Subcutaneous abdominal adipose tissue (tissue), 5 donors: ENCODE measurements at regions not wholly inside any gene's neighbourhood (a gene's known extent, or its start where the extent isn't known, plus 50 kb on each side); places are given as distances from the start of the nearest gene placed in this dataset.
A peak's percentile ranks its signal among the peaks of the same experiment; 100 is the strongest.

ENCODE experiments used
- H3K27ac ChIP-seq: one replicate; pipeline ENCODE4 v1.7.0; 2013; ENCODE audit warnings: low read depth, mild to moderate bottlenecking, inconsistent platforms, low read length, moderate library complexity
- H3K27me3 ChIP-seq, 5 donors: one replicate each; pipeline ENCODE4 v1.7.0; 2013; ENCODE audit warnings: low read length in 5 of 5, inconsistent platforms in 1 of 5; ENCODE audit not compliant: control insufficient read depth in 5 of 5, insufficient read depth in 4 of 5
- H3K36me3 ChIP-seq, 5 donors: one replicate each; pipeline ENCODE4 v1.7.0; 2013; ENCODE audit warnings: low read length in 5 of 5; ENCODE audit not compliant: control insufficient read depth in 5 of 5, insufficient read depth in 5 of 5
- H3K4me1 ChIP-seq, 5 donors: one replicate each; pipeline ENCODE4 v1.7.0; 2013; ENCODE audit warnings: low read length in 5 of 5, mild to moderate bottlenecking in 3 of 5, moderate library complexity in 1 of 5; ENCODE audit not compliant: control insufficient read depth in 5 of 5, insufficient read depth in 5 of 5
- H3K4me3 ChIP-seq, 5 donors: one replicate each; pipeline ENCODE4 v1.7.0; 2013; ENCODE audit warnings: low read length in 5 of 5, low read depth in 1 of 5
- H3K9ac ChIP-seq, 5 donors: one replicate each; pipeline ENCODE4 v1.7.0; 2013; ENCODE audit warnings: low read length in 5 of 5, mild to moderate bottlenecking in 4 of 5, moderate library complexity in 3 of 5
- H3K9me3 ChIP-seq, 5 donors: one replicate each; pipeline ENCODE4 v1.7.0; 2013; ENCODE audit warnings: low read length in 5 of 5; ENCODE audit not compliant: control insufficient read depth in 5 of 5
- donor health status: healthy.
- donor health status: healthy.
- donor health status: healthy.
- donor health status: healthy.
- donor health status: healthy.

- peaks cover 0 to 7% (median 0%) of the 10 kb centered on the region in 5 donors for H3K36me3 ChIP-seq
- H3K27me3 ChIP-seq = no peaks in the 10 kb centered on the region
- no peak overlapping the region for H3K9ac ChIP-seq
- no peak overlapping the region for H3K27ac ChIP-seq
- H3K4me1 ChIP-seq = peaks cover 0 to 6% (median 0%) of the 10 kb centered on the region in 5 donors
- H3K9me3 ChIP-seq = no peaks in the 10 kb centered on the region
- H3K4me3 ChIP-seq = no peak overlapping the region
Measured at GRCh38 chr12:24408305-24408704, 458.8 kb upstream of the SOX5 start.

GRCh38 chr12:24407884-24408283 lies 458.4 kb upstream of the SOX5 start:
- H3K27me3 ChIP-seq = no peaks in the 10 kb centered on the region
- no peak overlapping the region for H3K4me3 ChIP-seq
- H3K4me1 ChIP-seq = peaks cover 0 to 6% (median 0%) of the 10 kb centered on the region in 5 donors
- no peak overlapping the region for H3K9ac ChIP-seq
- no peaks in the 10 kb centered on the region for H3K9me3 ChIP-seq
- peaks cover 0 to 7% (median 0%) of the 10 kb centered on the region in 5 donors for H3K36me3 ChIP-seq
- no peak overlapping the region for H3K27ac ChIP-seq

- peaks cover 0 to 21% (median 4%) of the 10 kb centered on the region in 5 donors for H3K4me1 ChIP-seq
- H3K4me3 ChIP-seq = no peak overlapping the region
- H3K27me3 ChIP-seq = no peaks in the 10 kb centered on the region
- no peak overlapping the region for H3K27ac ChIP-seq
- H3K36me3 ChIP-seq = peaks cover 0 to 7% (median 0%) of the 10 kb centered on the region in 5 donors
- H3K9ac ChIP-seq = no peak overlapping the region
- no peaks in the 10 kb centered on the region for H3K9me3 ChIP-seq
Measured at GRCh38 chr12:24404086-24404815, 454.8 kb upstream of the SOX5 start.

- Histone ChIP-seq H3K4me3 (no peak overlapping the region), H3K9me3 (no peaks in the 10 kb centered on the region), H3K36me3 (peaks cover 0 to 3% (median 0%) of the 10 kb centered on the region in 5 donors), H3K4me1 (peaks cover 0 to 36% (median 14%) of the 10 kb centered on the region in 5 donors), H3K9ac (no peak overlapping the region), H3K27me3 (no peaks in the 10 kb centered on the region), H3K27ac (peak overlapping the region; percentile 46)
Measured at GRCh38 chr12:24400533-24400932, 451.1 kb upstream of the SOX5 start.

GRCh38 chr12:24398605-24399004 lies 449.1 kb upstream of the SOX5 start:
- no peak overlapping the region for H3K4me3 ChIP-seq
- no peaks in the 10 kb centered on the region for H3K9me3 ChIP-seq
- peaks cover 0 to 33% (median 14%) of the 10 kb centered on the region in 5 donors for H3K4me1 ChIP-seq
- no peaks in the 10 kb centered on the region for H3K27me3 ChIP-seq
- H3K9ac ChIP-seq = no peak overlapping the region
- H3K27ac ChIP-seq = no peak overlapping the region
- no peaks in the 10 kb centered on the region for H3K36me3 ChIP-seq

GRCh38 chr12:24396224-24396623 lies 446.8 kb upstream of the SOX5 start:
- no peak overlapping the region for H3K4me3 ChIP-seq
- H3K27ac ChIP-seq = no peak overlapping the region
- H3K27me3 ChIP-seq = no peaks in the 10 kb centered on the region
- H3K36me3 ChIP-seq = no peaks in the 10 kb centered on the region
- H3K9me3 ChIP-seq = peaks cover 0 to 4% (median 3%) of the 10 kb centered on the region in 5 donors
- H3K4me1 ChIP-seq = peaks cover 0 to 27% (median 10%) of the 10 kb centered on the region in 5 donors
- H3K9ac ChIP-seq = no peak overlapping the region

GRCh38 chr12:24394246-24394645 lies 444.8 kb upstream of the SOX5 start:
- no peak overlapping the region for H3K4me3 ChIP-seq
- H3K36me3 ChIP-seq = no peaks in the 10 kb centered on the region
- no peaks in the 10 kb centered on the region for H3K27me3 ChIP-seq
- peaks cover 0 to 11% (median 7%) of the 10 kb centered on the region in 5 donors for H3K9me3 ChIP-seq
- H3K27ac ChIP-seq = no peak overlapping the region
- peaks cover 0 to 17% (median 10%) of the 10 kb centered on the region in 5 donors for H3K4me1 ChIP-seq
- H3K9ac ChIP-seq = no peak overlapping the region

GRCh38 chr12:24393071-24393470 lies 443.6 kb upstream of the SOX5 start:
- H3K9ac ChIP-seq = no peak overlapping the region
- no peak overlapping the region for H3K27ac ChIP-seq
- H3K27me3 ChIP-seq = no peaks in the 10 kb centered on the region
- H3K9me3 ChIP-seq = peaks cover 0 to 11% (median 8%) of the 10 kb centered on the region in 5 donors
- H3K36me3 ChIP-seq = no peaks in the 10 kb centered on the region
- peaks cover 0 to 17% (median 10%) of the 10 kb centered on the region in 5 donors for H3K4me1 ChIP-seq
- no peak overlapping the region for H3K4me3 ChIP-seq

- Histone ChIP-seq H3K27ac (no peak overlapping the region), H3K36me3 (no peaks in the 10 kb centered on the region), H3K27me3 (no peaks in the 10 kb centered on the region), H3K9ac (no peak overlapping the region), H3K4me1 (no peaks in the 10 kb centered on the region), H3K4me3 (no peak overlapping the region), H3K9me3 (peaks cover 0 to 11% (median 8%) of the 10 kb centered on the region in 5 donors)
Measured at GRCh38 chr12:24389394-24389793, 439.9 kb upstream of the SOX5 start.

GRCh38 chr12:24387381-24387780 lies 437.9 kb upstream of the SOX5 start:
- Histone ChIP-seq H3K9ac (no peak overlapping the region), H3K4me3 (no peak overlapping the region), H3K9me3 (peaks cover 0 to 11% (median 8%) of the 10 kb centered on the region in 5 donors), H3K36me3 (no peaks in the 10 kb centered on the region), H3K27ac (no peak overlapping the region), H3K27me3 (no peaks in the 10 kb centered on the region), H3K4me1 (no peaks in the 10 kb centered on the region)
